ENCODE measurements at regions not wholly inside any gene's neighbourhood (a gene's known extent, or its start where the extent isn't known, plus 50 kb on each side); places are given as distances from the start of the nearest gene placed in this dataset.

GRCh38 chr18:77872166-77872565 is 622.5 kb downstream of the GALR1 start:
- Histone ChIP-seq H3K79me2 (ENCODE audit: insufficient read depth, low read length) (no peaks in the 10 kb centered on the region), H3K27ac (ENCODE audit: low read length) (no peak overlapping the region), H3K9ac (ENCODE audit: low read depth, low read length) (no peak overlapping the region), H3K4me2 (ENCODE audit: insufficient read depth, low read length) (no peak overlapping the region), H3K4me3 (ENCODE audit: low read depth in 1 of 2, low read length in 2 of 2) (no peak overlapping the region), H4K20me1 (ENCODE audit: insufficient read depth, low read length) (no peaks in the 10 kb centered on the region), H3K4me1 (ENCODE audit: insufficient read depth, low read length) (no peaks in the 10 kb centered on the region), H3K9me3 (ENCODE audit: insufficient read depth, low read length, severe bottlenecking) (no peaks in the 10 kb centered on the region), H2AFZ (ENCODE audit: low read depth, low read length) (no peak overlapping the region), H3K36me3 (ENCODE audit: insufficient read depth, low read length) (no peaks in the 10 kb centered on the region), H3K27me3 (ENCODE audit: insufficient read depth, low read length, poor library complexity) (peaks cover 16% of the 10 kb centered on the region)
- TF ChIP-seq CTCF (IDR thresholded peaks at IDR 0.05; ENCODE audit: borderline replicate concordance, extremely low read depth, low read length, poor library complexity, severe bottlenecking) (no peak), EZH2 (IDR thresholded peaks at IDR 0.05; ENCODE audit: borderline replicate concordance, low read depth, low read length, severe bottlenecking) (no peak)
- ATAC-seq (ENCODE audit: insufficient read depth, low read depth) (no peak), DNase-seq (no peak)

- Histone ChIP-seq H4K20me1 (ENCODE audit: insufficient read depth, low read length) (no peaks in the 10 kb centered on the region), H2AFZ (ENCODE audit: low read depth, low read length) (no peak overlapping the region), H3K9me3 (ENCODE audit: insufficient read depth, low read length, severe bottlenecking) (no peaks in the 10 kb centered on the region), H3K4me1 (ENCODE audit: insufficient read depth, low read length) (no peaks in the 10 kb centered on the region), H3K4me2 (ENCODE audit: insufficient read depth, low read length) (no peak overlapping the region), H3K9ac (ENCODE audit: low read depth, low read length) (no peak overlapping the region), H3K79me2 (ENCODE audit: insufficient read depth, low read length) (no peaks in the 10 kb centered on the region), H3K36me3 (ENCODE audit: insufficient read depth, low read length) (no peaks in the 10 kb centered on the region), H3K4me3 (ENCODE audit: low read depth in 1 of 2, low read length in 2 of 2) (no peak overlapping the region), H3K27ac (ENCODE audit: low read length) (no peak overlapping the region), H3K27me3 (ENCODE audit: insufficient read depth, low read length, poor library complexity) (peaks cover 17% of the 10 kb centered on the region)
- no peak for TF ChIP-seq CTCF (IDR thresholded peaks at IDR 0.05; ENCODE audit: borderline replicate concordance, extremely low read depth, low read length, poor library complexity, severe bottlenecking)
- no peak for TF ChIP-seq EZH2 (IDR thresholded peaks at IDR 0.05; ENCODE audit: borderline replicate concordance, low read depth, low read length, severe bottlenecking)
- ATAC-seq (ENCODE audit: insufficient read depth, low read depth) (no peak), DNase-seq (no peak)
Observed at GRCh38 chr18:77876319-77876865, 626.7 kb downstream of the GALR1 start.

GRCh38 chr18:77879829-77880228 is 630.2 kb downstream of the GALR1 start:
- Histone ChIP-seq H3K36me3 (ENCODE audit: insufficient read depth, low read length) (no peaks in the 10 kb centered on the region), H3K4me1 (ENCODE audit: insufficient read depth, low read length) (no peaks in the 10 kb centered on the region), H2AFZ (ENCODE audit: low read depth, low read length) (no peak overlapping the region), H4K20me1 (ENCODE audit: insufficient read depth, low read length) (no peaks in the 10 kb centered on the region), H3K27me3 (ENCODE audit: insufficient read depth, low read length, poor library complexity) (peaks cover 11% of the 10 kb centered on the region), H3K79me2 (ENCODE audit: insufficient read depth, low read length) (no peaks in the 10 kb centered on the region), H3K9ac (ENCODE audit: low read depth, low read length) (no peak overlapping the region), H3K4me2 (ENCODE audit: insufficient read depth, low read length) (no peak overlapping the region), H3K9me3 (ENCODE audit: insufficient read depth, low read length, severe bottlenecking) (no peaks in the 10 kb centered on the region), H3K4me3 (ENCODE audit: low read depth in 1 of 2, low read length in 2 of 2) (no peak overlapping the region), H3K27ac (ENCODE audit: low read length) (no peak overlapping the region)
- ATAC-seq (ENCODE audit: insufficient read depth, low read depth) (no peak), DNase-seq (no peak)
- TF ChIP-seq EZH2 (IDR thresholded peaks at IDR 0.05; ENCODE audit: borderline replicate concordance, low read depth, low read length, severe bottlenecking), result no peak
- TF ChIP-seq CTCF (IDR thresholded peaks at IDR 0.05; ENCODE audit: borderline replicate concordance, extremely low read depth, low read length, poor library complexity, severe bottlenecking), result no peak

- Histone ChIP-seq H3K9ac (ENCODE audit: low read depth, low read length) (no peak overlapping the region), H3K27ac (ENCODE audit: low read length) (no peak overlapping the region), H3K4me1 (ENCODE audit: insufficient read depth, low read length) (no peaks in the 10 kb centered on the region), H2AFZ (ENCODE audit: low read depth, low read length) (no peak overlapping the region), H3K79me2 (ENCODE audit: insufficient read depth, low read length) (no peaks in the 10 kb centered on the region), H3K4me3 (ENCODE audit: low read depth in 1 of 2, low read length in 2 of 2) (no peak overlapping the region), H3K9me3 (ENCODE audit: insufficient read depth, low read length, severe bottlenecking) (no peaks in the 10 kb centered on the region), H3K27me3 (ENCODE audit: insufficient read depth, low read length, poor library complexity) (peaks cover 2% of the 10 kb centered on the region), H4K20me1 (ENCODE audit: insufficient read depth, low read length) (no peaks in the 10 kb centered on the region), H3K4me2 (ENCODE audit: insufficient read depth, low read length) (no peak overlapping the region), H3K36me3 (ENCODE audit: insufficient read depth, low read length) (no peaks in the 10 kb centered on the region)
- DNase-seq, result no peak
- TF ChIP-seq EZH2 (IDR thresholded peaks at IDR 0.05; ENCODE audit: borderline replicate concordance, low read depth, low read length, severe bottlenecking), result no peak
- TF ChIP-seq CTCF (IDR thresholded peaks at IDR 0.05; ENCODE audit: borderline replicate concordance, extremely low read depth, low read length, poor library complexity, severe bottlenecking), result no peak
- ATAC-seq (ENCODE audit: insufficient read depth, low read depth), result no peak
Observed at GRCh38 chr18:77884454-77884853, 634.8 kb downstream of the GALR1 start.

Data from DND-41 (cell line).